Astrocyte (in vitro differentiated cells and primary cell): ENCODE measurements at regions not wholly inside any gene's neighbourhood (a gene's known extent, or its start where the extent isn't known, plus 50 kb on each side); places are given as distances from the start of the nearest gene placed in this dataset.

Experiments
- DNase-seq: peaks from one replicate; pipeline ENCODE4 v3.0.0-alpha.2; 2010; ENCODE audit warnings: low read depth
- FAIRE-seq: peaks from 2 replicates; lab custom pipeline; 2011; peaks lifted over from hg19 to GRCh38; lab: Jason Lieb, UNC
- H2AFZ ChIP-seq: 2 replicates; pipeline ENCODE4 v1.6.0; 2012; ENCODE audit warnings: low read depth, low read length, inconsistent platforms
- H3K27ac ChIP-seq: 2 replicates; pipeline ENCODE4 v1.5.1; 2011; ENCODE audit warnings: low read depth, low read length, inconsistent platforms
- H3K27me3 ChIP-seq: 2 replicates; pipeline ENCODE4 v1.6.0; 2011; ENCODE audit warnings: low read length, inconsistent platforms; ENCODE audit not compliant: insufficient read depth
- H3K36me3 ChIP-seq: 2 replicates; pipeline ENCODE4 v1.5.1; 2011; ENCODE audit warnings: low read length, inconsistent platforms; ENCODE audit not compliant: insufficient read depth
- H3K4me1 ChIP-seq: 2 replicates; pipeline ENCODE4 v1.5.1; 2011; ENCODE audit warnings: low read length, inconsistent platforms; ENCODE audit not compliant: insufficient read depth
- H3K4me2 ChIP-seq: 2 replicates; pipeline ENCODE4 v1.6.0; 2012; ENCODE audit warnings: low read length, inconsistent platforms
- H3K4me3 ChIP-seq: 2 replicates; pipeline ENCODE4 v1.5.1; 2011; ENCODE audit warnings: low read depth, mild to moderate bottlenecking, low read length, inconsistent platforms; ENCODE audit not compliant: insufficient read depth
- H3K79me2 ChIP-seq: 2 replicates; pipeline ENCODE4 v1.6.0; 2012; ENCODE audit warnings: mild to moderate bottlenecking, low read length, inconsistent platforms; ENCODE audit not compliant: insufficient read depth
- H3K9ac ChIP-seq: 2 replicates; pipeline ENCODE4 v1.6.0; 2012; ENCODE audit warnings: mild to moderate bottlenecking, low read length, inconsistent platforms
- H3K9me3 ChIP-seq: 2 replicates; pipeline ENCODE4 v1.5.1; 2012; ENCODE audit warnings: low read depth, mild to moderate bottlenecking, low read length, inconsistent platforms; ENCODE audit not compliant: insufficient read depth
- H4K20me1 ChIP-seq: 2 replicates; pipeline ENCODE4 v1.6.0; 2012; ENCODE audit warnings: low read length, inconsistent platforms; ENCODE audit not compliant: insufficient read depth
- H3K27ac Mint-ChIP-seq: one replicate; pipeline ENCODE4 v1.8.0; 2021; ENCODE audit warnings: mild to moderate bottlenecking, mixed read lengths; ENCODE audit not compliant: unreplicated experiment
- H3K27me3 Mint-ChIP-seq: one replicate; pipeline ENCODE4 v1.8.0; 2021; ENCODE audit warnings: low read depth, mixed read lengths; ENCODE audit not compliant: unreplicated experiment
- H3K36me3 Mint-ChIP-seq: one replicate; pipeline ENCODE4 v1.8.0; 2021; ENCODE audit warnings: low read depth, mixed read lengths; ENCODE audit not compliant: unreplicated experiment
- H3K4me1 Mint-ChIP-seq: one replicate; pipeline ENCODE4 v1.8.0; 2021; ENCODE audit warnings: low read depth, mixed read lengths; ENCODE audit not compliant: unreplicated experiment
- H3K4me3 Mint-ChIP-seq: one replicate; pipeline ENCODE4 v1.8.0; 2021; ENCODE audit warnings: mild to moderate bottlenecking, moderate library complexity, mixed read lengths; ENCODE audit not compliant: unreplicated experiment
- H3K9me3 Mint-ChIP-seq: one replicate; pipeline ENCODE4 v1.8.0; 2021; ENCODE audit warnings: mild to moderate bottlenecking, mixed read lengths; ENCODE audit not compliant: unreplicated experiment
- CTCF ChIP-seq: IDR thresholded peaks from 2 replicates; pipeline ENCODE4 v1.5.1; 2011; ENCODE audit warnings: low read depth, mild to moderate bottlenecking, inconsistent platforms, low read length, moderate library complexity; ENCODE audit not compliant: insufficient read depth
- EZH2 ChIP-seq: IDR thresholded peaks from 2 replicates; pipeline ENCODE4 v1.6.1; 2012; ENCODE audit warnings: mild to moderate bottlenecking, low read length, inconsistent platforms; ENCODE audit not compliant: insufficient read depth

DNA sequence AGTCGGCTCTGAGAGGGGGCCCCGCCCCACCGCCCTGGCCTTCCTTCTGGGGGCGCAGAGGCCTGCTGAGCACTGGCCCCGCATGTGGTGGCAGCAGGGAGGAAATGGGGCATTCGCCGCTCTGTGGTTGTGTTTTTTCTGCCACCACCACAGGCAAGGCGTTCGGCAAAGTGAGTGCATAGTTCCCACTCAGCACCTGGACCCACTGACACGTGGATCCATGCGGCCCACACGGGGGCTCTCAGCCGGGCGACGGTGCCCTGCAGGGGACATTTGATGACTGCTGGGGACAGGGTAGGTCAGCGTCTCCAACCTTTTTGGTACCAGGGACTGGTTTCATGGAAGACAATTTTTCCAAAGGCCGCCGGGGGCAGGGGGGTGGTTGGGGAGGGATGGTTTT lies 70.9 kb downstream of the ENGASE start:
- no peak for FAIRE-seq
- Histone ChIP-seq H3K4me2 (no peak overlapping the region), H4K20me1 (no peaks in the 10 kb centered on the region), H3K9me3 (no peaks in the 10 kb centered on the region), H3K27ac (no peak overlapping the region), H2AFZ (no peak overlapping the region), H3K9ac (no peak overlapping the region), H3K4me1 (no peaks in the 10 kb centered on the region), H3K79me2 (no peaks in the 10 kb centered on the region), H3K4me3 (no peak overlapping the region), H3K36me3 (no peaks in the 10 kb centered on the region), H3K27me3 (no peaks in the 10 kb centered on the region)
- H3K4me3 Mint-ChIP-seq = no peak overlapping the region
- no peaks in the 10 kb centered on the region for H3K9me3 Mint-ChIP-seq
- H3K27me3 Mint-ChIP-seq = peaks cover 26% of the 10 kb centered on the region
- no peak for DNase-seq
- H3K27ac Mint-ChIP-seq = no peak overlapping the region
- H3K36me3 Mint-ChIP-seq = no peaks in the 10 kb centered on the region
- no peaks in the 10 kb centered on the region for H3K4me1 Mint-ChIP-seq
- TF ChIP-seq EZH2 (no peak), CTCF (no peak)

- TF ChIP-seq EZH2 (no peak), CTCF (no peak)
These were observed 69.5 kb downstream of the ENGASE start for GRCh38 chr17:79144133-79144532.

DNA sequence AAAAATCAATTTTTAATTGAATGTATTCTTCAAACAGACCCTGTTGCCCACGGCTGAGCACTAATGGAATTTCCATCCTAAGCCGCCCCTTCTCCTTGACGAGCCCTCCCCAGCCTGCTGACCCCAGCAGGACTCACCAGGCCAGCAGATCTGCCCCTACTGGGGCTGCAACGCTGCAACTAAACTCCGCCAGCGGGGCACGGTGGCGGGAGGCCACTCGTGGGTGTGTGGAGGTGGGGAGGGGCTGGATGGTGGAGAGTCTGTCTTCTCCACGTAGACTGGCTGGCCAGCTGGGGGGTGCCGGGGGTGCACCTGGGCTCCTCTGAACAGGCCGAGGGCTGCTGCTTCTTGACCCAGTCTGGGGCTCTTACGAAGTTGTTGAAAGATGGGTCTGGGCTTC lies 67.8 kb downstream of the ENGASE start:
- Histone ChIP-seq H3K79me2 (no peaks in the 10 kb centered on the region), H3K4me1 (no peaks in the 10 kb centered on the region), H3K9ac (no peak overlapping the region), H3K9me3 (peaks cover 4% of the 10 kb centered on the region), H3K27me3 (no peaks in the 10 kb centered on the region), H3K4me2 (no peak overlapping the region), H3K4me3 (no peak overlapping the region), H3K36me3 (no peaks in the 10 kb centered on the region), H4K20me1 (no peaks in the 10 kb centered on the region), H2AFZ (no peak overlapping the region), H3K27ac (no peak overlapping the region)
- no peak overlapping the region for H3K27ac Mint-ChIP-seq
- H3K4me1 Mint-ChIP-seq = peaks cover 3% of the 10 kb centered on the region
- no peak for FAIRE-seq
- TF ChIP-seq CTCF (no peak), EZH2 (no peak)
- no peak for DNase-seq
- peaks cover 40% of the 10 kb centered on the region for H3K27me3 Mint-ChIP-seq
- H3K9me3 Mint-ChIP-seq = no peaks in the 10 kb centered on the region
- H3K36me3 Mint-ChIP-seq = no peaks in the 10 kb centered on the region
- H3K4me3 Mint-ChIP-seq = no peak overlapping the region

More at GRCh38 chr17:79144133-79144532, 69.5 kb downstream of the ENGASE start:
- no peaks in the 10 kb centered on the region for H3K36me3 Mint-ChIP-seq
- H3K27ac Mint-ChIP-seq = no peak overlapping the region
- Histone ChIP-seq H3K4me3 (no peak overlapping the region), H3K4me1 (no peaks in the 10 kb centered on the region), H3K27ac (no peak overlapping the region), H3K79me2 (no peaks in the 10 kb centered on the region), H3K9me3 (no peaks in the 10 kb centered on the region), H3K9ac (no peak overlapping the region), H2AFZ (no peak overlapping the region), H4K20me1 (no peaks in the 10 kb centered on the region), H3K27me3 (no peaks in the 10 kb centered on the region), H3K36me3 (no peaks in the 10 kb centered on the region), H3K4me2 (no peak overlapping the region)
- H3K27me3 Mint-ChIP-seq = peaks cover 36% of the 10 kb centered on the region
- H3K4me3 Mint-ChIP-seq = no peak overlapping the region
- H3K9me3 Mint-ChIP-seq = no peaks in the 10 kb centered on the region
- no peaks in the 10 kb centered on the region for H3K4me1 Mint-ChIP-seq
- DNase-seq (no peak), FAIRE-seq (no peak)
